GM23248 (cell line): ENCODE measurements at regions not wholly inside any gene's neighbourhood (a gene's known extent, or its start where the extent isn't known, plus 50 kb on each side); places are given as distances from the start of the nearest gene placed in this dataset.

Source experiments
- EZH2 ChIP-seq: fragments of 200-600 bp; sonication (generic); IDR thresholded peaks from 2 replicates; pipeline ENCODE4 v1.6.1; 2018; ENCODE audit warnings: antibody characterized with exemption, mild to moderate bottlenecking; ENCODE audit not compliant: insufficient read depth, poor library complexity, severe bottlenecking
- EZH2phosphoT487 ChIP-seq: fragments of 200-600 bp; sonication (generic); IDR thresholded peaks from 2 replicates; pipeline ENCODE4 v1.6.1; 2018; ENCODE audit warnings: antibody characterized with exemption, moderate library complexity, mild to moderate bottlenecking, low read depth; ENCODE audit not compliant: insufficient read depth

DNA sequence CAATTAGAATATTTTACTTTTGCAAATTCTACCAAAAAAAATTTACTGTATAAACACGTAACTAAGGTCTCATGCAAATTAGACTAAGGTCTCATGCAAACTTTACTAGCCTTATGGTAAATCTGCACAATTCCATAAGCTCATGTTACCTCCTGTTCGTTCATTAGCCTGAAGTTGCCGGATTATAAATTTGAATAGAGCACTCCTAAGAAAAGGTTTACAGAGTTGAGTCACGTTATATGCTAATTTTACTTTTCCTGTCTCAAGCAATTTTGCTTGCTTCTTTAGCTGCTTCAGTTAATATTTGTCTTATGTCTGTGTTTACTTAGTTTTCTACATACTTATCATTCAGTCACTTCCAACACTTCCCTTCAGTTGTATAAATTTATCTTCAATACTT, 1434.0 kb upstream of the EYS start:
- TF ChIP-seq EZH2phosphoT487 (no peak), EZH2 (no peak)
